OCI-LY1 (cell line): ENCODE measurements at regions not wholly inside any gene's neighbourhood (a gene's known extent, or its start where the extent isn't known, plus 50 kb on each side); places are given as distances from the start of the nearest gene placed in this dataset.

Source experiments
- CTCF ChIP-seq: fragments of 200-600 bp; sonication (generic), shearing (Covaris generic); IDR thresholded peaks from 2 replicates; pipeline ENCODE4 v1.5.1; 2017; ENCODE audit warnings: mild to moderate bottlenecking, antibody characterized with exemption, low read length, moderate library complexity, mixed read lengths
- EZH2 ChIP-seq: fragments of 200-600 bp; sonication (generic), shearing (Covaris generic); IDR thresholded peaks from 2 replicates; pipeline ENCODE4 v1.8.0; 2017; ENCODE audit warnings: borderline replicate concordance, mixed run types, mild to moderate bottlenecking, antibody characterized with exemption, low read length, moderate library complexity, mixed read lengths

GRCh38 chr3:150074697-150075416 is 104.2 kb upstream of the PFN2 start:
- TF ChIP-seq EZH2 (no peak), CTCF (no peak)
